ENCODE measurements at regions not wholly inside any gene's neighbourhood (a gene's known extent, or its start where the extent isn't known, plus 50 kb on each side); places are given as distances from the start of the nearest gene placed in this dataset.
"Not testable (repeated sequence)": the region's sequence is repeated elsewhere in the genome, so short reads cannot be mapped to it uniquely, and the experiment has no call there.

DNA sequence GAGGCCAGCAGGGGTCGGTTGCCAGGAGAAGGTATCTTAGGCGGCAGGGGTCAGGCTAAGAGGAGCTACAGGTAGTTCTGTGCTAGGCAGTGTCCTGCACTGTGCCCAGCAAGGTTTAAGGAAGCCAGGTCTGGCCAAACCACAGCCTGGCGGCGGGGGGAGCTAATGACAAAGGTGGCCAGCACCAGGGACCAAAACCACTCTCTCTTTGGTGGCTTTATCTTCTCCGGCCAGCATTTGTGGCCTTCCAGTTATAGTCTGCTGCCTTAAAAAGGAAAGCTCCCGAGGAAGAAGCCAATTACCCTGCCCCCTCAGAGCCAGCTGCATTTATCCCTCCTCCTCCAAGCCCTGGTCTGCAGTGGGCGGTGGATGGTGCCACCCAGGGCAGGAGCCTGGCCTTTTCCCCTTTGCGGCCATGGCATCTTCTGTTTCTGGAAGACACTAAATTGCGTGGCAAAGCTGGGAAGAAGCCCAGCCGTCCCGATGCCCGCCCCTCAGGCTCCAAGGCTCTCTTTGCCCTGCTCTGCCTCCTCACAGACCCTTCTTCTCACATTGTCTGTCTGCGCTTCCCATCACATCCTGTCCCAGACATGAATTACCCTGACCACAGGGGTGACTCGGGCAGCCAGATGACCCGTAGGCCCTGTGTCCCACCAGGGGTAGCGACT is 94.6 kb downstream of the EN1 start:
- H3K4me1 Mint-ChIP-seq: no peaks in the 10 kb centered on the region
- no peak overlapping the region for H3K4me3 Mint-ChIP-seq
- no peaks in the 10 kb centered on the region for H3K36me3 Mint-ChIP-seq
- H3K9me3 Mint-ChIP-seq: no peaks in the 10 kb centered on the region
- no peak for ATAC-seq
- no peak for DNase-seq (ENCODE audit: low spot score in 2 of 2)
- no peak overlapping the region for H3K27ac Mint-ChIP-seq

DNA sequence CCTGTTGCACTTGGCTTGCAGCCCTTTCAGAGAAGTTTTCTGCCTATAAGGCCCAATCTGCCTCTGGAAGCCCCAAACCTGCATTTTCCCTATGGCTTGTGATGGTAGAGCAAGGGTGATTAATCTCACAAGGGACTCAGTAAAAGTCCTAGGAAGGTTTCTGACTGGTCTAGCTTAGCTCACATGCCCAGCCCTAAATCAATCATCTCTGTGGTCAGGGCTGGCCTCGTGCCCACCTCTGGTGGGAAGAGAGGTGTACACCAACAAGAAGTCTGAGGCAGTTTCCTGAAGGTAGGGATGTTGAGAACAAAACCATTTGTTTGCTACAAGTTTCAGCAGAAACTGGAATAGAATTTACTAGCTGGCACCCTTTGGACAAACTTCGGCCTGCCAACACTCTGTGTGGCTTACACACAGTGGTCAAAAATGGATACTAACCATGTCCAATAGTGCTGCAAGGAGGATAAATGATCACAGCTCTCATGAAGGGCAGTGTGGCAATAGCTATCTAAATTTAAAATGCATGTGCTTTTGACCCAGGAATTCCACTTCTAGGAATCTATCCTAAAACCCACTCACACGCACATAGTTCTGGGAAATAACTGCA is 96.4 kb downstream of the EN1 start:
- Mint-ChIP-seq H3K27ac (no peak overlapping the region), H3K4me3 (no peak overlapping the region), H3K9me3 (peaks cover 9% of the 10 kb centered on the region), H3K4me1 (no peaks in the 10 kb centered on the region), H3K36me3 (no peaks in the 10 kb centered on the region)
- DNase-seq (ENCODE audit: low spot score in 2 of 2) (no peak), ATAC-seq (no peak)

DNA sequence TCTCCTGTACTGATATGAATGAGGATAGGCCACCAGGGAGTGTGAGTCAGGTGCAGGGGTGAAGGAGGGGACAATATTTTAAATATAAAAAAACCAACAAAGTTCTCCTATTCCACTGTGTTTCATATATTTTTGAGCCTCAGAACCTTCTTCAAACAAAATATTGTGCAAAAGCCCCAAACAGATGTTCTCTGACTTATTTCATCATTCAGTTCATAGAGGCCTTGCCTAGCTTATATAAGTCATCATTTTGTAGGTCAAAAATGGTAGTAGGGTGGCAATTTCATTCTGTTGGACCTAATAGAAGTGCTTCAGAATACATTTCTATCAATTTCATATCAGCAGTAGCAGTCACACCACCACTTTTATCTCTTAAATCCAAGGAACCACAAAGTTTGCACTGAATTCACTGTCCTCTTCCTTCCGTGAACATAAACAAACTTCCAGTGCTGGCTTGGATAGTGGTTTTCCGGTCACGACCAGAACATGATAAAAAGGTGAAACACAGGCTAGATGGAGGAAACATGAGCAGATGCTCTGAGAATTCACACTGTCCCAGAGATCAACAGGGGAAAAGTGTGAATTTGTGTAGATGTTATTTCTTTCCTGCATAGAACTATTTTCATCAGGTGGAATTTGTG is 99.1 kb downstream of the EN1 start:
- no peak overlapping the region for H3K27ac Mint-ChIP-seq
- H3K9me3 Mint-ChIP-seq: peaks cover 16% of the 10 kb centered on the region
- H3K36me3 Mint-ChIP-seq: no peaks in the 10 kb centered on the region
- no peak overlapping the region for H3K4me3 Mint-ChIP-seq
- DNase-seq (ENCODE audit: low spot score in 2 of 2) (no peak), ATAC-seq (no peak)
- no peaks in the 10 kb centered on the region for H3K4me1 Mint-ChIP-seq

DNA sequence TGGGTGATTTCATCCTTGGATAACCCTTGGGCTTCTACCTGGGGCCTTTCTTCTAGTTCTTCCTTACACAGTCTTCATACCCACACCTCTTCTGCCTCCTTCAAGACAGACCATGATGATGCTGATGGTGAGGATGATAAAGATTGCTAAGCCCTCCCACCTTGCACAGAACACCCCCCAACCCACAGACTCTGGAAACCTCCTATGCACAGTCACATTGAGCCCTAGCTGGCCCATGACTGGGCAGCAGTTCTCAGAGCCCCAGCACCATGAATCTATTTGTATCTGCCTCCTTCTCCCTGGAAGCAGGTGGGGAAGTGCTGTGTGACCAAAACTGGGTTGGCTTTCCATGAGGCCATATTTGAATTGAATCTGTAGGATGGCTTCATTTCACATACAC is 99.8 kb downstream of the EN1 start:
- H3K4me3 Mint-ChIP-seq: no peak overlapping the region
- no peak overlapping the region for H3K27ac Mint-ChIP-seq
- H3K4me1 Mint-ChIP-seq: no peaks in the 10 kb centered on the region
- peaks cover 16% of the 10 kb centered on the region for H3K9me3 Mint-ChIP-seq
- DNase-seq (ENCODE audit: low spot score in 2 of 2) (no peak), ATAC-seq (no peak)
- no peaks in the 10 kb centered on the region for H3K36me3 Mint-ChIP-seq

- DNase-seq (ENCODE audit: low spot score in 2 of 2): no peak
- Mint-ChIP-seq H3K4me1 (no peaks in the 10 kb centered on the region), H3K36me3 (no peaks in the 10 kb centered on the region), H3K27ac (no peak overlapping the region), H3K9me3 (peaks cover 16% of the 10 kb centered on the region), H3K4me3 (no peak overlapping the region)
- ATAC-seq: no peak
Measured at GRCh38 chr2:118747066-118747465, 100.4 kb downstream of the EN1 start.

- H3K4me1 Mint-ChIP-seq; DNase-seq (ENCODE audit: low spot score in 2 of 2); H3K27ac Mint-ChIP-seq; H3K4me3 Mint-ChIP-seq; ATAC-seq; H3K36me3 Mint-ChIP-seq: not testable (repeated sequence)
- H3K9me3 Mint-ChIP-seq: peaks cover 16% of the 10 kb centered on the region
Measured at GRCh38 chr2:118744682-118745181, 102.7 kb downstream of the EN1 start.

- H3K4me3 Mint-ChIP-seq: no peak overlapping the region
- DNase-seq (ENCODE audit: low spot score in 2 of 2) (no peak), ATAC-seq (no peak)
- H3K36me3 Mint-ChIP-seq: no peaks in the 10 kb centered on the region
- peaks cover 2% of the 10 kb centered on the region for H3K9me3 Mint-ChIP-seq
- no peaks in the 10 kb centered on the region for H3K4me1 Mint-ChIP-seq
- H3K27ac Mint-ChIP-seq: no peak overlapping the region
Measured at GRCh38 chr2:118738524-118739308, 108.7 kb downstream of the EN1 start.

DNA sequence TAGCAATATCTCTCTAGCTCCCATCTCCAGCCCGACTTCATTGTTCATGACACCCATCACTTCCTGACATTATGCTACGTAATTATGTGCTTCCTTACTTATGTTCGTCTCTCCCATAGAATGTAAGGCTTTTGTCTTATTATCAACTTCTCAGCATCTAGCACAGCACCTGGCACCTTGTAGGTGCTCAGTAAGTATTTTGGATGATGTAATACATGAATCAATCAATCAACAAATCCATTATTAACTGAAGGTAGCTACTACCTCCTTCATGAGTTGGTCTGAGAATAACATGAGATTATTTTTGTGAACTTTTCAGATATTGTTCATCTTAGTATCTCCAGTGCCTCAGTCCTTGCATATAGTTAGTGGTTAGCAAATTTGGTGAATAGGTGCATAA is 109.3 kb downstream of the EN1 start:
- DNase-seq (ENCODE audit: low spot score in 2 of 2): no peak
- ATAC-seq: no peak
- no peak overlapping the region for H3K4me3 Mint-ChIP-seq
- H3K9me3 Mint-ChIP-seq: peaks cover 2% of the 10 kb centered on the region
- no peak overlapping the region for H3K27ac Mint-ChIP-seq
- H3K4me1 Mint-ChIP-seq: no peaks in the 10 kb centered on the region
- H3K36me3 Mint-ChIP-seq: no peaks in the 10 kb centered on the region

DNA sequence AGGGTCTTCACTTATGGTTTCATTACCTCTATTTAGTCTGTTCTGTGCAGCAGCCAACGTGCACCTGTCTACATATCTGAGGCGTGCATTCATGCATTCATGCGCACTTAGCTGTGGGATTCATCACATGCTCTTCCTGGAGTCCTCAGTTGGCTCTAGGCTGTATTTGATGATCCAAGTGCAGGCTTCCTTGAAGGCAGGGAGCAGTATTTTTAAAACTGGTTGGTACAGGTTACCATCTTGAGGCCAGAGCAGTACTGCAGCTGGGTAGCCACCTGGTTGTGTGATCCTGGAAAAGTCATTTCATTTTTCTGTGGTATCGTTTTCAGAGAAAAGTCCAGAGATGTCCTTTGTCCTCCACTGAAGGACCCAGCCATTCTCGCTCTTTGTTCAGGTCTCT is 109.8 kb downstream of the EN1 start:
- Mint-ChIP-seq H3K4me3 (no peak overlapping the region), H3K36me3 (no peaks in the 10 kb centered on the region), H3K4me1 (no peaks in the 10 kb centered on the region), H3K9me3 (peaks cover 2% of the 10 kb centered on the region), H3K27ac (no peak overlapping the region)
- ATAC-seq: no peak
- no peak for DNase-seq (ENCODE audit: low spot score in 2 of 2)

DNA sequence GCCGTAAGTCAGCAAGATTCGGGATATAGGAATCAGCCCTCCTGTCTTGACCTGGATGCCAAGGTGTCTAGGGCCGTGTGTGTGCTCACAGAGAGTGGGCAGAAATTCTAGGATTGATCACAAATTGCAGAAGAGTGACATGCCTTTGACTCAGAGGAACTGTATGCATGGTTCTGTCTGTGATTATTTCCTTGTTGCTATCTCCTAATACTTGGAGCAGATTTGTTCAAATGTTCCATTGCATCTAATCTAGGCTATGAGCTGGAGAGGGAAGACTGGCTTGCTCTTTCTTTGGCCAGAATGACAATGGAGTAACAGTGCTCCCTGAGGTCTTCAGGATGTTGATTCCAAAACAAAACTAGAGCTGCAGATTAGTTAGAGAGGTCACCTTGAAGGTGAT is 115.0 kb downstream of the EN1 start:
- DNase-seq (ENCODE audit: low spot score in 2 of 2) (no peak), ATAC-seq (no peak)
- Mint-ChIP-seq H3K4me3 (no peak overlapping the region), H3K9me3 (no peaks in the 10 kb centered on the region), H3K36me3 (no peaks in the 10 kb centered on the region), H3K4me1 (no peaks in the 10 kb centered on the region), H3K27ac (no peak overlapping the region)

DNA sequence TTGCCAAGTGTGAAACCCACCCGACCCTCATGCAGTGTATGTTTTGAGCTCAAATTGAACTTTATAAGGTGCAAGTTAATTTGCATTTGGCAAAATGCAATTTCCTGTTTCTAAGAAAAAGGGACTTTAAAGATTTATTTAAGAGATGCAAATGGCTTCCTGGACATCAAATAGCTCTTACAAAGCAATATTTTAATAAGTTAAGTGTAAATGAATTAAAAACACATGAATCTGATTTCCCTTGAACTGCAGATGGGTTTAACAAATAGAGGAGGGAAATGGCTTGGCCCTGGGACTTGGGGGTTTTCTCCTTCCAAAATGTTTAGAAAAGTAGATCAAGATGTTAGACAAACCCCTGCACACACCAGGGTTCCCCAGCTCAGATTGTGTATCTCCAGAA is 116.0 kb downstream of the EN1 start:
- peaks cover 3% of the 10 kb centered on the region for H3K9me3 Mint-ChIP-seq
- no peak for DNase-seq (ENCODE audit: low spot score in 2 of 2)
- no peak overlapping the region for H3K27ac Mint-ChIP-seq
- H3K4me3 Mint-ChIP-seq: no peak overlapping the region
- no peak for ATAC-seq
- no peaks in the 10 kb centered on the region for H3K36me3 Mint-ChIP-seq
- H3K4me1 Mint-ChIP-seq: no peaks in the 10 kb centered on the region

GRCh38 chr2:118730405-118730804 is 117.0 kb downstream of the EN1 start:
- Mint-ChIP-seq H3K4me3 (no peak overlapping the region), H3K27ac (no peak overlapping the region), H3K36me3 (no peaks in the 10 kb centered on the region), H3K9me3 (peaks cover 3% of the 10 kb centered on the region), H3K4me1 (no peaks in the 10 kb centered on the region)
- ATAC-seq (no peak), DNase-seq (ENCODE audit: low spot score in 2 of 2) (no peak)

DNA sequence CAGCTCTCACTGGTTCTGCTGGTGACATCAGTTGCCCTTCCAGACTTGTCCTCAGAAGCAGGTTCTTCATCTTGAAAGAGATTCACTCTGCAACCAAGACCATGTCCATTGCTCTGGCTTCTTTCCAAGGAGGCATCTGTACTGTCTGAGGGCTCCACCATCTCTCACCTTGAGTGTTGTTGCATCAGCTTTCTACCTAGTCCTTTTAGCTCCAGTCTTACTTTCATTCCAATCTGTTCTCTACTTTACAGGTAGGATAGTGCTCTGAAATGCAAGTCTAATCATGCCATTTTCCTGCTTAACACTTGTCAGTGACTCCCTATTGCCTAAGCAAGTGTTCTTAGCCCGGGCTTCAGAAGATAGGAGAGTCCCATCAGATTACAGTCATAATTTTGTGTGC is 117.7 kb downstream of the EN1 start:
- Mint-ChIP-seq H3K9me3 (peaks cover 3% of the 10 kb centered on the region), H3K4me1 (no peaks in the 10 kb centered on the region), H3K4me3 (no peak overlapping the region), H3K36me3 (no peaks in the 10 kb centered on the region), H3K27ac (no peak overlapping the region)
- DNase-seq (ENCODE audit: low spot score in 2 of 2): no peak
- no peak for ATAC-seq

DNA sequence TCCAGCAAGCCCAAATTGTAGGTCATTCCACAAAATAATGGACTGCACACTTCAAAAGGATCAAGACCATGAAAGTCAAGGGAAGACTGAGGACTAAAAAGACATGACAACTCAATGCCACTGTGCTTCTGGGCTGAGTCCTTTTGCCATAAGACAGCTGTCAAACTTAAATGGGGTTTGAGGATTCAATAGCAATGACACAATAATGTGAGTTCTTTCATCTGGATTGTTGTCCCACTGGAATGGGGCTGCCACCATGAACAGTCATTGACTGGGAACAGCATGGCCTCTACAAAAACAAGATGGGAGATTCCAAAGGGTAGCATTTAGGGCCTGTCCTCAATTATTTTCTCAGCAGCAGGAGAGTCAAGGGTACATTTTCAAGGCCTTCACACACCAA is 118.5 kb downstream of the EN1 start:
- DNase-seq (ENCODE audit: low spot score in 2 of 2): no peak

DNA sequence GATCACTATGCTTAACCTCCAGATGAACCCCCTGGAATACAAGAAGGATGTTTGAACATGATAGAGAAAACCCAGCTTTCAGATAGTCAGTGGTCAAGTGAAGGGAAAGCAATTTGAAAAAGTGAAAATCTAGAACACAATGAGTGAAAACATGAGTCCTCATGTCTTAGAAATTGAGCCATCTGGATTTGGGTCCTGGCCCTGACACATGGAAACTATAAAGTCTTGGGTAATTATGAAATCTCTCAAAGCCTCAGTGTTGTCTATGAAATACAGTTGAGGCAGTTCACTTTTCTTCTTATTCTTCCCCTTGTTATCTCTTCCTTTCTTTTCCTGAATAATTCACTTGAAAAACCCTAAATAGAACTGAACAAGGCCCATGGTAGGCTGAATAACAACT is 120.6 kb downstream of the EN1 start:
- H3K36me3 Mint-ChIP-seq: no peaks in the 10 kb centered on the region
- peaks cover 3% of the 10 kb centered on the region for H3K9me3 Mint-ChIP-seq
- H3K27ac Mint-ChIP-seq: no peak overlapping the region
- no peak overlapping the region for H3K4me3 Mint-ChIP-seq
- no peak for ATAC-seq
- H3K4me1 Mint-ChIP-seq: no peaks in the 10 kb centered on the region
- no peak for DNase-seq (ENCODE audit: low spot score in 2 of 2)

More for the DNA sequence above, 118.5 kb downstream of the EN1 start:
- ATAC-seq: no peak
- Mint-ChIP-seq H3K36me3 (no peaks in the 10 kb centered on the region), H3K4me3 (no peak overlapping the region), H3K27ac (no peak overlapping the region), H3K9me3 (peaks cover 3% of the 10 kb centered on the region), H3K4me1 (no peaks in the 10 kb centered on the region)
